ENCODE measurements at regions not wholly inside any gene's neighbourhood (a gene's known extent, or its start where the extent isn't known, plus 50 kb on each side); places are given as distances from the start of the nearest gene placed in this dataset.

GRCh38 chr18:28669165-28669564 lies 492.2 kb upstream of the CDH2 start:
- Mint-ChIP-seq H3K4me3 (no peak overlapping the region), H3K9me3 (peaks cover 5 to 15% of the 10 kb centered on the region in 2 donors), H3K27me3 (no peaks in the 10 kb centered on the region), H3K27ac (no peak overlapping the region), H3K4me1 (no peaks in the 10 kb centered on the region)
- no peak for ATAC-seq
- no peak for DNase-seq

DNA sequence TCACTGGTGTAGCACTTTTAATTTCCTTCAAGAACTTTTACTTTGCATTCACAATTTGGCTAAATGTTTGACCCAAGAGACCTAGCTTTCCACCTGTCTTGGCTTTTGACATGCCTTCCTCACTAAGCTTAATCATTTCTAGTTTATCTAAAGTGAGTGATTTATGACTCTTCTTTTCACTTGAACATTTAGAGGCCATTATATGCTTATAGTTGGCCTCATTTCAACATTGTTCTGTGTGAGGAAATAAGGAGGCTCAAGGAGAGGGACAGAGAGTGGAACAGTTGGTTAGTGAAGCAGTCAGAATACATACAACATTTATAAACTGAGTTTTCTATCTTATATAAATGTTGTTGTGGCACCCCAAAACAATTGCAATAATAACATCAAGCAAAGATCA lies 489.3 kb upstream of the CDH2 start:
- no peak for ATAC-seq
- Mint-ChIP-seq H3K27ac (no peak overlapping the region), H3K4me3 (no peak overlapping the region), H3K27me3 (no peaks in the 10 kb centered on the region), H3K4me1 (no peaks in the 10 kb centered on the region), H3K9me3 (peaks cover 0 to 8% of the 10 kb centered on the region in 2 donors)
- DNase-seq: no peak

DNA sequence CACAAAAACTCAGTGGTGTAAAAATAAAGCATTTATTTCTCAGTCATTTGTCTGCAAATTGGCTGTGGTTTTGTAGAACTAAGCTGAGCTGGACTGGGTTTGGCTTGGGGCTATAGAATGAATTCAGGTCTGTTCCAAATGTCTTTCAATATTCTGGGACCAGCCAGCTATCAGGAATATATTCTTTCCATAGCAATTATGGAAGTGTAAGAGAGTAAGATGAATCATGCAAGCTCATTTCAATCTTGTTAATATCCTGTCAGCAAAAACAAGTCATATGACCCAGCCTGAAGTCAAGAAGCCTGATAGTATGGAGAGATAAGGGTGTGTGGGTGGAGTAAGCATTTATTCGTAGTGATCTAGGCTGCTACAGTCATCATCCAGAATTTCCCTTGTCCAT lies 481.0 kb upstream of the CDH2 start:
- H3K27me3 Mint-ChIP-seq: no peaks in the 10 kb centered on the region

DNA sequence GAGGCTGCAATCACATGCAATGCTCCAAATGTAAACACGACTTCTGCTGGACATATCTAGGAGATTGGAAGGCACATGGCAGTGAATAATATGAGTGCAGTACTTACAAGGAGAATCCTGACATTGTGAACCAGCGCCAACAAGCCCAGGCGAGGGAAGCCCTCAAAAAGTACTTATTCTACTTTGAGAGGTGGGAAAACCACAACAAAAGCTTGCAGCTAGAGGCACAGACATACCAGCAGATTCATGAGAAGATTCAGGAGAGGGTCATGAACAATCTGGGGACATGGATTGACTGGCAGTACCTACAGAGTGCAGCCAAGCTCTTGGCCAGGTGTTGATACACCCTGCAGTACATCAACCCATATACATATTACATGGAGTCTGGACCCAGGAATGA lies 475.7 kb upstream of the CDH2 start:
- DNase-seq: no peak
- ATAC-seq: no peak
- no peaks in the 10 kb centered on the region for H3K4me1 Mint-ChIP-seq
- H3K9me3 Mint-ChIP-seq: peaks cover 12 to 34% of the 10 kb centered on the region in 2 donors
- H3K4me3 Mint-ChIP-seq: no peak overlapping the region
- no peaks in the 10 kb centered on the region for H3K27me3 Mint-ChIP-seq
- no peak overlapping the region for H3K27ac Mint-ChIP-seq

More for the DNA sequence above, 481.0 kb upstream of the CDH2 start:
- ATAC-seq (no peak), DNase-seq (no peak)
- Mint-ChIP-seq H3K9me3 (peaks cover 2 to 11% of the 10 kb centered on the region in 2 donors), H3K4me1 (no peaks in the 10 kb centered on the region), H3K27ac (no peak overlapping the region), H3K4me3 (no peak overlapping the region)

DNA sequence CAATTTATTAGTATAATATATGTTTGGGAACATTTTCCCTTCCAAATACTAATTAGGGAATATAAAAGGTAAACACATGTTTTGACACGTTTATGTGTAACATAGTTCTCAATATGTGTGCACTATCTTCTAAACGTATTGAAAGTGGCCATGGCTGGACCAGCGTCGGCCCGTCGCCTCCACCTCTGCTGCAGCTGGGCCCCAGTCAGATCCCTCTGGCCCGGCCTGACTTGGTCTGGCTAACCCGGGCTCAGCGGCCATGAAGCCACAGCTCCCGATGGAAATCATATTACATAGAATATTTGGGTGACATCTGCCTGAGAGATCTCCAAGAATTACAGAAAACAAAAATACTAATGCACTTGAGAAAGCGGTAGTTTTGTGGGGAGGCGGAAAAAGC lies 474.4 kb upstream of the CDH2 start:
- Mint-ChIP-seq H3K9me3 (peaks cover 12 to 34% of the 10 kb centered on the region in 2 donors), H3K27ac (no peak overlapping the region), H3K27me3 (no peaks in the 10 kb centered on the region), H3K4me3 (no peak overlapping the region), H3K4me1 (no peaks in the 10 kb centered on the region)
- ATAC-seq (no peak), DNase-seq (no peak)

- DNase-seq (no peak), ATAC-seq (no peak)
- no peak overlapping the region for H3K27ac Mint-ChIP-seq
- no peak overlapping the region for H3K4me3 Mint-ChIP-seq
- H3K9me3 Mint-ChIP-seq: peaks cover 12 to 34% of the 10 kb centered on the region in 2 donors
- H3K27me3 Mint-ChIP-seq: no peaks in the 10 kb centered on the region
- H3K4me1 Mint-ChIP-seq: no peaks in the 10 kb centered on the region
These were observed 473.9 kb upstream of the CDH2 start for GRCh38 chr18:28650860-28651259.

DNA sequence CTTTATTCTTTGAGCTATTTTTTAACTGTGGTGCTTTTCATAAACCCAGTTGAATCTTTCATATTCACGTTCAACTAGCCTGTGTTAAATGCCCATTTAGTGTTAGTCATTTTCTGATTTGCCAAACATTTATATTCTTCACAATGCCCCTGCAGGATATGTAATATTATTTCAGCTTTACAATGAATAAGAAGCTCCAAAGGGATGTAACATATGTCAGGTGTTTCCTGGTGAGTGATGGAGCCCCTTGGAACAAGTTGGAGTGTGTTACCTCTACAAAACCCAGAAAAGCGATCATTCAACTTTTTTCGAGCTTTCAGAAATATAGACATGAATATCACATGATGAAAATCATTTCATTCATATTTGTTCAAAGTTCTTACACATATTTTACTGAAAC lies 471.0 kb upstream of the CDH2 start:
- ATAC-seq (no peak), DNase-seq (no peak)
- Mint-ChIP-seq H3K4me1 (no peaks in the 10 kb centered on the region), H3K9me3 (peaks cover 10 to 24% of the 10 kb centered on the region in 2 donors), H3K4me3 (no peak overlapping the region), H3K27me3 (no peaks in the 10 kb centered on the region), H3K27ac (no peak overlapping the region)

- ATAC-seq: no peak
- H3K4me1 Mint-ChIP-seq: no peaks in the 10 kb centered on the region
- no peak overlapping the region for H3K27ac Mint-ChIP-seq
- no peak for DNase-seq
- no peaks in the 10 kb centered on the region for H3K27me3 Mint-ChIP-seq
- H3K9me3 Mint-ChIP-seq: peaks cover 21 to 33% of the 10 kb centered on the region in 2 donors
- H3K4me3 Mint-ChIP-seq: no peak overlapping the region
These were observed 461.0 kb upstream of the CDH2 start for GRCh38 chr18:28637897-28638296.

DNA sequence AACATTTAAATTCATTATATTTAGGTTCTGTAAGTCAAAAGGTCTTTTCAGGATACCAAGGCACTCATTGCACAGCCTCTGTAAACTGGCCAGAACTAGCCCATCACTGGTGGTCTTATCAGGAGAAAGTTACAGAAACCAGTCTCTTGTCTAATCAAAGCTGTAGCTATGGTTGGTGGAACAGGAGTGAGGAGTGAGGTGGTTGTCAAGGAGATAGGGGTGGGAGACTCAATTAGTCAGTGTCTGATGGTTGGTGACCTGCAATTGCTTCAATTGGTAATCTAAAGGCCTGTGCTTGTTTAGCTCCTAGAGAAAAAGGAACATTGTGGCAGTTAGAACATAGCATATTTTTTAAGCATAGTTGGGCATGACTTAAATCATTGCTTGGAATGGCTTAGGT lies 458.6 kb upstream of the CDH2 start:
- H3K4me3 Mint-ChIP-seq: no peak overlapping the region
- no peak for ATAC-seq

GRCh38 chr18:28626756-28627155 lies 449.8 kb upstream of the CDH2 start:
- ATAC-seq: no peak
- H3K4me1 Mint-ChIP-seq: no peaks in the 10 kb centered on the region
- no peaks in the 10 kb centered on the region for H3K27me3 Mint-ChIP-seq
- H3K27ac Mint-ChIP-seq: no peak overlapping the region
- H3K9me3 Mint-ChIP-seq: peaks cover under 1 to 2% of the 10 kb centered on the region in 2 donors
- no peak overlapping the region for H3K4me3 Mint-ChIP-seq
- no peak for DNase-seq

More for the DNA sequence above, 458.6 kb upstream of the CDH2 start:
- H3K4me1 Mint-ChIP-seq: no peaks in the 10 kb centered on the region
- H3K27ac Mint-ChIP-seq: no peak overlapping the region
- H3K27me3 Mint-ChIP-seq: no peaks in the 10 kb centered on the region
- H3K9me3 Mint-ChIP-seq: peaks cover 29 to 32% of the 10 kb centered on the region in 2 donors
- DNase-seq: no peak

- DNase-seq: no peak
- Mint-ChIP-seq H3K27ac (no peak overlapping the region), H3K4me3 (no peak overlapping the region), H3K4me1 (no peaks in the 10 kb centered on the region), H3K27me3 (no peaks in the 10 kb centered on the region), H3K9me3 (no peaks in the 10 kb centered on the region)
- ATAC-seq: no peak
These were observed 431.1 kb upstream of the CDH2 start for GRCh38 chr18:28607991-28608390.

DNA sequence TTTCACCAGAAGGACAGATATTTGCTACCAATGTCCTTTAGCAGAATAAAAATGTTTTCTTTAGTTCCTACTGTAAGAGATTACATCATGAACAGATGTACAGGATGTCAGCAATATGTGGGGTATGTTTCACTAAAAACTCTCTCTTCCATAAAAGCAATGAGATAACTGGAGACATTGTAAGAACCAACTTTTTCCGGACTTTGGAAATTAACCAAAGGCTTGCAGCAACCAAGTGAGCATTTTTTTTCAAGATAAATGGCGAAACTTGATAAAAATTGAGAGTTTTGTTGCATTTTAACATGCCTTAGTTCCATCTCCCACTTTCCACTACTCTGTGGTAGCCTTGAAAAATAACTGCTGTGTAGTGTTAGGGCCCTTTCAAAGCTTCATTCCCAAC lies 429.8 kb upstream of the CDH2 start:
- ATAC-seq: no peak
- no peak overlapping the region for H3K4me3 Mint-ChIP-seq
- H3K4me1 Mint-ChIP-seq: no peaks in the 10 kb centered on the region
- H3K9me3 Mint-ChIP-seq: no peaks in the 10 kb centered on the region
- DNase-seq: no peak
- no peaks in the 10 kb centered on the region for H3K27me3 Mint-ChIP-seq
- no peak overlapping the region for H3K27ac Mint-ChIP-seq

DNA sequence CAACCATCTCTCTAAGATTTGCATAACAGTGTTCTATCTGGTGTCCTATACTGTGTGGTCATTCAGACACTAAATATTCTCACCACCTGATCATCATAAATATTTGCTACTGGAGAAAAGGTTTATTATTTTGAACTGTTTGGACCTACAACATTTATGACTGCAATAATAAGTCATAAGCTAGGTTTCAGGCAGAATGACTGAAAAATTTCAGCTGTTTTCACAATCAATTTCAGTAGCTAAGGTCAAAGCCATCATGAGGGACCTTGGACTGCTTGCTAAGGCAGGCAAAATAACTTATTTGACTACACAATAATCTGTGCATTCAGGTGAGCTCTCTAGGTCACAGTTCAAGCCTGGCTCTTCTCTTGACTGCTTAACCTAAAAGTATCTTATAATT lies 425.5 kb upstream of the CDH2 start:
- no peak for DNase-seq
- no peaks in the 10 kb centered on the region for H3K4me1 Mint-ChIP-seq
- no peaks in the 10 kb centered on the region for H3K27me3 Mint-ChIP-seq
- peaks cover 5 to 8% of the 10 kb centered on the region in 2 donors for H3K9me3 Mint-ChIP-seq
- H3K4me3 Mint-ChIP-seq: no peak overlapping the region
- no peak overlapping the region for H3K27ac Mint-ChIP-seq
- no peak for ATAC-seq

DNA sequence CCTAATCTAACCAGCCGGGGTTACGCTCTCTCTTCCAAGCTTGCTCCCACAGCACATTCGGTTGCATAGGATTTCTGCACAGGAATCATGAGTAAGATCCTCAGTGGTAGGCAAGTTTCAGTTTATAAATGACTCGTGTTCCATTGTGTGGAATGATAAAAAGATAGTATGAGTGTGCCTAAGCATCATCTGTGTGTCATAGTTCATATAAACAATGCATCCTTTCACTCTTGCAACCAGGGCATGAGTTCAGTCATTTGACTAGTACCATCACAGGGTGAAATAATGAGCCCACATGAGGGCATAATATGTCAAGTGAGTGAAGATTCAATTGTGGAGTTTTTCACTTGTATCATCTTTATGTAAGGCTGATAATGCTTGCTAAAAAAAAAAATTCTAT lies 417.1 kb upstream of the CDH2 start:
- Mint-ChIP-seq H3K4me1 (no peaks in the 10 kb centered on the region), H3K9me3 (peaks cover 11 to 13% of the 10 kb centered on the region in 2 donors), H3K4me3 (no peak overlapping the region), H3K27ac (no peak overlapping the region), H3K27me3 (no peaks in the 10 kb centered on the region)
- DNase-seq (no peak), ATAC-seq (no peak)

DNA sequence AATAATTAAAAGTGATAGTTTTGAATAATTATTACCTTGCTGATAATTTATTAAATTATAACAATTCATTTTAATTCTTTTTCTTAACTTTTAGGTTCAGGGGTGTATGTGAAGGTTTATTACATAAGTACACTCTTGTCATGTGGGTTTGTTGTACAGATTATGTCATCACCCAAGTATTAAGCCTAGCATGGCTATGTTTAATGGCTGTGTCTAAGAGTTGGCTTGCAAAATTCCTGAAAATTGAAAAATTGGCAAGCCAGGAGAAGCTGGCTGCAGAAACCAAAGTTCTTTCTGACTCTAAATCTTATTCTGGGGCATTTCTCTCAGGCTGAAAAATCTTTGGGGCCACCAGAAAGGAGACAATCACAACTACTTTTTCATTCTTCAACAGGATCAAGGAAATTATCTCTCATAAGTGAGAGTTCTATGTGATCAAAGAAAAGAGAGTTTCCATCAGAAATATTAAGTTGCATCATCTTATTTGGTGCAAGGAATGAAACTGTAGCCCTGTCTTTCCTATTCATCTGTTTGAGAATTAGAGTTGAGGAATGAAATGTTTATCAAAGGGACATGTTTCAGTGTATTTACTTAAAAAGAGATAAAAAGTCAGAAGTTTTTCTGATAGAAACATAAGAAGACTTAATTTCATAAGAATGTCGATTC lies 412.1 kb upstream of the CDH2 start:
- DNase-seq: no peak
- Mint-ChIP-seq H3K27me3 (no peaks in the 10 kb centered on the region), H3K9me3 (peaks cover 12 to 13% of the 10 kb centered on the region in 2 donors), H3K4me3 (no peak overlapping the region), H3K27ac (no peak overlapping the region), H3K4me1 (no peaks in the 10 kb centered on the region)
- ATAC-seq: no peak

DNA sequence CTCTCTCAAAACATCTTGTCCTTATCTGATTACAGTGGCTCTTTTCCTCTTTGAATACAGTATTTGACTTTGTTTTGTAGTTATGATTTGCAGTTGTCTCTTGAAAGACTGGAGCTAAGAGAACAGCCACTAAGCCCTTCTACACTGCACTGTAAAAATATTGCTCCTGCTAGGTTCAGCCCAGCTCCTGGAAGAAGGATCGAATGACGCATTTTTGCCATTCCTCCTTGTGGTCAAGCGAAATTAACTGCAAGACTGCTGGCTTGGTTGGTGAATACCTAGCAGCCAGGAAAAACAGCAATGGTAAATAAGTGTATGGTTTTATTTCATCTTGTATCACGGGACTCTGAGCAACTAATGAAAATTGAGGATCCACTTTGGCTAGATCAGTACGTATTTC lies 407.8 kb upstream of the CDH2 start:
- Mint-ChIP-seq H3K4me1 (no peaks in the 10 kb centered on the region), H3K4me3 (no peak overlapping the region), H3K27ac (no peak overlapping the region), H3K9me3 (peaks cover under 1 to 13% of the 10 kb centered on the region in 2 donors), H3K27me3 (no peaks in the 10 kb centered on the region)
- DNase-seq: no peak
- no peak for ATAC-seq

- H3K27me3 Mint-ChIP-seq: no peaks in the 10 kb centered on the region
- no peak overlapping the region for H3K4me3 Mint-ChIP-seq
- DNase-seq: no peak
- H3K4me1 Mint-ChIP-seq: no peaks in the 10 kb centered on the region
- ATAC-seq: no peak
- H3K27ac Mint-ChIP-seq: no peak overlapping the region
- H3K9me3 Mint-ChIP-seq: peaks cover 7 to 18% of the 10 kb centered on the region in 2 donors
These were observed 405.8 kb upstream of the CDH2 start for GRCh38 chr18:28582724-28583123.
